Esophagus squamous epithelium (tissue), 4 donors: ENCODE measurements at regions not wholly inside any gene's neighbourhood (a gene's known extent, or its start where the extent isn't known, plus 50 kb on each side); places are given as distances from the start of the nearest gene placed in this dataset.

Experiments
- POLR2A ChIP-seq, 4 donors: fragments of 450-650 bp; IDR thresholded peaks; one replicate each; pipeline ENCODE4 v1.6.1; 2017; ENCODE audit warnings: antibody characterized with exemption in 4 of 4, mild to moderate bottlenecking in 4 of 4, moderate library complexity in 3 of 4
- TF ChIP-seq, protein P1 (sequence below), 6 experiments: fragments of 450-650 bp in 4 of 6; fragments of 200-600 bp in 2 of 6; sonication (generic) in 2 of 6; IDR thresholded peaks; one replicate each; pipeline ENCODE4 v1.5.1; 2016 to 2019; ENCODE audit warnings: antibody characterized with exemption in 6 of 6, mild to moderate bottlenecking in 4 of 6, moderate library complexity in 4 of 6

DNA sequence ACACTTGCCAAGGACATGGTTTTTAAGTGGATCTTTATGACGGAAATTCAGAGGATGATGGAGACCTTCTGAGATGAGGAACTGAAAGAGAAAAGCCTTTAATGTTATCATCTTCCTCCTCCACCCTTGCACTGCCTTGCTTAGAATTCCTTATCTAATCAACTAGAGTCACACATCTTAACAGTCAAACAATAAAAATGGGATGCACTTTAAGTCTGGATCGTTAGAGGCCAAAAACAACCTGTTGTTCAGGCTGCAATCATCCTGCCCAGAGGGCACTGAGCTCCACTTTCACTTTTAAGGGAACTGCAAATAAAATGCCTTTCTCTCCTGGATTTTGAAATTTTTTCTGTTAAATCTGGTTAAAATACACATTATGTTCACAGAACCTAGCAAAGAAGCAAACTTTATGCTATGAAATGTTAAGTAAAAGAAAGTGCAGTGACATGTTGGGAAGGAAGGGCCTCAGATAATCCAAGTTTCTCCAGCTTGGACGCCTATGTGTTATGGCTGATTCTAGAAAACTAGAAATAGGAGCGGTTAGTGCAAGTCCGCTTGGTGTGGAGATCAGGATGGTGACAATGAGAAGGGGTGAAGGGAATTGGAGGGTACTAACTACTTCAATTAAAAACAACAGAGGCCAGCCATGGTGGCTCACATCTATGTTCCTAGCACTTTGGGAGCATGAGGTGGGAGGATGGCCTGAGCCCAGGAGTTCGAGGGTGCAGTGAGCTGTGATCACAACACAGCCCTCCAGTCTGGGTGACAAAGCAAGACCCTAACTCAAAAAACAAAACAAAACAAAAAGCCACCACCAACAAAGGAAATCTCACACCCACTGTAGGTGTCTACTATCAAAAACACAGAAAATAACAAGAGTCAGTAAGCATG lies 66.4 kb upstream of the KIF13A start:
- TF ChIP-seq, protein P1, sequence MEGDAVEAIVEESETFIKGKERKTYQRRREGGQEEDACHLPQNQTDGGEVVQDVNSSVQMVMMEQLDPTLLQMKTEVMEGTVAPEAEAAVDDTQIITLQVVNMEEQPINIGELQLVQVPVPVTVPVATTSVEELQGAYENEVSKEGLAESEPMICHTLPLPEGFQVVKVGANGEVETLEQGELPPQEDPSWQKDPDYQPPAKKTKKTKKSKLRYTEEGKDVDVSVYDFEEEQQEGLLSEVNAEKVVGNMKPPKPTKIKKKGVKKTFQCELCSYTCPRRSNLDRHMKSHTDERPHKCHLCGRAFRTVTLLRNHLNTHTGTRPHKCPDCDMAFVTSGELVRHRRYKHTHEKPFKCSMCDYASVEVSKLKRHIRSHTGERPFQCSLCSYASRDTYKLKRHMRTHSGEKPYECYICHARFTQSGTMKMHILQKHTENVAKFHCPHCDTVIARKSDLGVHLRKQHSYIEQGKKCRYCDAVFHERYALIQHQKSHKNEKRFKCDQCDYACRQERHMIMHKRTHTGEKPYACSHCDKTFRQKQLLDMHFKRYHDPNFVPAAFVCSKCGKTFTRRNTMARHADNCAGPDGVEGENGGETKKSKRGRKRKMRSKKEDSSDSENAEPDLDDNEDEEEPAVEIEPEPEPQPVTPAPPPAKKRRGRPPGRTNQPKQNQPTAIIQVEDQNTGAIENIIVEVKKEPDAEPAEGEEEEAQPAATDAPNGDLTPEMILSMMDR (IDR thresholded peaks at IDR 0.05), result no peak
- no peak for TF ChIP-seq POLR2A (IDR thresholded peaks at IDR 0.05)
